Body of pancreas (tissue), 4 donors: ENCODE measurements at regions not wholly inside any gene's neighbourhood (a gene's known extent, or its start where the extent isn't known, plus 50 kb on each side); places are given as distances from the start of the nearest gene placed in this dataset.
"Not testable (repeated sequence)": the region's sequence is repeated elsewhere in the genome, so short reads cannot be mapped to it uniquely, and the experiment has no call there.

Source experiments
- ATAC-seq: fragments of 150-250 bp; one replicate; pipeline ENCODE4 v1.9.1; 2016
- DNase-seq, 4 donors: peaks; one replicate each; pipeline ENCODE4 v3.0.0-alpha.2; 2019
- H3K27ac ChIP-seq, 4 donors: fragments of 200-600 bp; sonication (generic); 1 replicate in 3 of 4; 2 replicates in 1 of 4; pipeline versions ENCODE4 v1.5.1 to v1.6.1; 2016 to 2019; ENCODE audit warnings: mild to moderate bottlenecking in 1 of 4, mixed read lengths in 1 of 4, moderate library complexity in 1 of 4
- H3K27me3 ChIP-seq, 2 donors: fragments of 200-600 bp; sonication (generic); one replicate each; pipeline ENCODE4 v1.6.0; 2016; ENCODE audit warnings: mild to moderate bottlenecking in 1 of 2
- H3K36me3 ChIP-seq, 2 donors: fragments of 200-600 bp; sonication (generic); replicated peaks in 1 of 2; 2 replicates each; pipeline ENCODE4 v1.5.1; 2016; ENCODE audit warnings: low read depth in 2 of 2; ENCODE audit not compliant: insufficient read depth in 1 of 2
- H3K4me1 ChIP-seq: fragments of 200-600 bp; sonication (generic); one replicate; pipeline ENCODE4 v1.6.0; 2016
- H3K4me3 ChIP-seq, 2 donors: fragments of 200-600 bp; sonication (generic); 1 replicate in 1 of 2; 2 replicates in 1 of 2; pipeline ENCODE4 v1.5.1; 2016 to 2019
- H3K9me3 ChIP-seq, 3 donors: fragments of 200-600 bp; sonication (generic); 1 replicate in 2 of 3; 2 replicates in 1 of 3; pipeline ENCODE4 v1.5.1; 2016
- POLR2A ChIP-seq, 3 donors: fragments of 450-650 bp; IDR thresholded peaks; one replicate each; pipeline ENCODE4 v1.6.1; 2016; ENCODE audit warnings: antibody characterized with exemption in 3 of 3, mild to moderate bottlenecking in 2 of 3
- WGBS, 2 donors: methylation state at CpG; one replicate each; pipeline ENCODE4 v1.1.5; 2017; 5-methylcytosine and 5-hydroxymethylcytosine counted together
- intact Hi-C: fragments of 100-400 bp; cut with DNase I; formaldehyde crosslinking; loops from one replicate; pipeline ENCODE4 v1.15.1; 2023
- TF ChIP-seq, protein P1 (sequence below), 7 experiments: fragments of 450-650 bp in 4 of 7; fragments of 200-600 bp in 3 of 7; sonication (generic) in 3 of 7; IDR thresholded peaks; one replicate each; pipeline ENCODE4 v1.5.1; 2016 to 2019; ENCODE audit warnings: antibody characterized with exemption in 7 of 7

DNA sequence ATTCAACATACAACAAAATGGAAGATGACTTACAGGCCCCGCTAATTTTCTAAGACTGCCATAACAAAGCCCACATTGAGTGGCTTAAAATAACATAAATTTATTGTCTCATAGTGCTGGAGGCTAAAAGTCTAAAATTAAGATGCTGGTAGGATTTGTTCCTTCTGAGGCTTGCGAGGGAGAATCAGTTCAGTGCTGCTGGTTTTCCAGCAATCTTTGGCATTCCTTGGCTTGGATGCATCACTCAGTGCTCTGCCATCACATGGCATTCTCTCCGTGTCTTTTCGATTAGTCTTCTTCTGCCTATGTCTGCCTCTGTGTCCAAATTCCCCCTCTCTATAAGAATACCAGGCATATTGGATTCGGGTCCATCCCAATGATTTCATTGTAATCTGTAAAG lies 959.3 kb upstream of the TMEFF2 start:
- DNase-seq: no peak
- Histone ChIP-seq H3K27ac (no peak overlapping the region), H3K4me1 (no peaks in the 10 kb centered on the region), H3K4me3 (no peak overlapping the region), H3K9me3 (no peaks in the 10 kb centered on the region), H3K27me3 (no peaks in the 10 kb centered on the region), H3K36me3 (no peaks in the 10 kb centered on the region)
- intact Hi-C loops: no loop called here
- TF ChIP-seq POLR2A (IDR thresholded peaks at IDR 0.05): no peak
- TF ChIP-seq, protein P1, sequence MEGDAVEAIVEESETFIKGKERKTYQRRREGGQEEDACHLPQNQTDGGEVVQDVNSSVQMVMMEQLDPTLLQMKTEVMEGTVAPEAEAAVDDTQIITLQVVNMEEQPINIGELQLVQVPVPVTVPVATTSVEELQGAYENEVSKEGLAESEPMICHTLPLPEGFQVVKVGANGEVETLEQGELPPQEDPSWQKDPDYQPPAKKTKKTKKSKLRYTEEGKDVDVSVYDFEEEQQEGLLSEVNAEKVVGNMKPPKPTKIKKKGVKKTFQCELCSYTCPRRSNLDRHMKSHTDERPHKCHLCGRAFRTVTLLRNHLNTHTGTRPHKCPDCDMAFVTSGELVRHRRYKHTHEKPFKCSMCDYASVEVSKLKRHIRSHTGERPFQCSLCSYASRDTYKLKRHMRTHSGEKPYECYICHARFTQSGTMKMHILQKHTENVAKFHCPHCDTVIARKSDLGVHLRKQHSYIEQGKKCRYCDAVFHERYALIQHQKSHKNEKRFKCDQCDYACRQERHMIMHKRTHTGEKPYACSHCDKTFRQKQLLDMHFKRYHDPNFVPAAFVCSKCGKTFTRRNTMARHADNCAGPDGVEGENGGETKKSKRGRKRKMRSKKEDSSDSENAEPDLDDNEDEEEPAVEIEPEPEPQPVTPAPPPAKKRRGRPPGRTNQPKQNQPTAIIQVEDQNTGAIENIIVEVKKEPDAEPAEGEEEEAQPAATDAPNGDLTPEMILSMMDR (IDR thresholded peaks at IDR 0.05): no peak
- 74 to 75% methylated on average over 5 of the region's 5 CpGs for WGBS, 2 donors
- no peak for ATAC-seq

DNA sequence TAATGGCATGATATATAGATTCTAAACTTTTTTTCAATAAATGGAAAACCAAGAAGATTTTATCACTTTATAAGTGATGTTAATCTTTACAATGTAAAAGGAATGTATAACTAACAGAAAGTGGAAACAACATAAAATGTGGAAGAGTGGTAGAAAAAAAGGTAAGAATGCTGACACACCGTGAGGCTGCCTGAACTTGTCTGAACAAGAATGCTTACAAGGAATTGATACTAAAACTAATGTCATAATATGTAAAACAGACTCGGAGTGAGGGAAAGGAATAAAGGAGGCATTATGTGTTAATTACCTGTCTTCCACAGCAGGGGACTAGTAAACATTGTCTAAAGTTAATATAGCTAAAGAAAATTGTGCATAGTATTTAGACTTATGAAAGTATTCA lies 958.8 kb upstream of the TMEFF2 start:
- H3K4me1 ChIP-seq: no peaks in the 10 kb centered on the region
- no peak overlapping the region for H3K27ac ChIP-seq
- no peak for ATAC-seq
- H3K27me3 ChIP-seq: no peaks in the 10 kb centered on the region
- H3K9me3 ChIP-seq: no peaks in the 10 kb centered on the region
- intact Hi-C loops: no loop called here
- TF ChIP-seq POLR2A (IDR thresholded peaks at IDR 0.05): no peak
- TF ChIP-seq, protein P1 (IDR thresholded peaks at IDR 0.05): no peak
- H3K36me3 ChIP-seq: no peaks in the 10 kb centered on the region
- DNase-seq: no peak
- WGBS, 2 donors: 28 to 33% methylated on average over 2 of the region's 2 CpGs
- no peak overlapping the region for H3K4me3 ChIP-seq

DNA sequence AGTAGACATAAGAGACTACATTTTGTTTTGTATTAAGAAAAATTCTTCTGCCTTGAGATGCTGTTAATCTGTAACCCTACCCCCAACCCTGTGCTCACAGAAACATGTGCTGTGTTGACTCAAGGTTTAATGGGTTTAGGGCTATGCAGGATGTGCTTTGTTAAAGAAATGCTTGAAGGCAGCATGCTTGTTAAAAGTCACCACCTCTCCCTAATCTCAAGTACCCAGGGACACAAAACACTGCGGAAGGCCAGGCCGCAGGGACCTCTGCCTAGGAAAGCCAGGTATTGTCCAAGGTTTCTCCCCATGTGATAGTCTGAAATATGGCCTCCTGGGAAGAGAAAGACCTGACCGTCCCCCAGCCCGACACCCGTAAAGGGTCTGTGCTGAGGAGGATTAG lies 947.7 kb upstream of the TMEFF2 start:
- H3K27ac ChIP-seq, ATAC-seq, H3K27me3 ChIP-seq, H3K4me3 ChIP-seq, H3K9me3 ChIP-seq, intact Hi-C loops, H3K4me1 ChIP-seq, DNase-seq, H3K36me3 ChIP-seq: not testable (repeated sequence)
- 14 to 48% methylated on average over 5 of the region's 5 CpGs for WGBS, 2 donors

DNA sequence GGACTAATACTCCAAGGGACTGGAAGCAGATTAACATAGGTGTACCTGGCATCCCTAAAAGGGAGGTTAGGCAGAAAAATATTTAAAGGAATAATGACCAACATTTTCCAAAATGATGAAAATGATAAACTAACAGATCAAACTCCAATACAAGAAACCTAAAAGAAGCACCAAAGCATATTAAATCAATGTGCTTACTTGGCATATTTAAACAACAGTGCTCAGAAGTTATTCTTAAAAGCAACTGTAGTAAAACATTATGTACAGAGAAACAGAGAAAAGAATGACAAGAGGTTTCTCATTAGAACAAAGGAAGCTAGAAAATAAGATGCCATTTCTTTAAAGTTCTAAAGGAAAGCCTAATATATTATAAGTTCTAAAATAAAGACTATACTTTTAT lies 947.3 kb upstream of the TMEFF2 start:
- ATAC-seq (no peak), DNase-seq (no peak)
- TF ChIP-seq, protein P1 (IDR thresholded peaks at IDR 0.05): no peak
- no peak for TF ChIP-seq POLR2A (IDR thresholded peaks at IDR 0.05)
- no peaks in the 10 kb centered on the region for H3K4me1 ChIP-seq
- H3K9me3 ChIP-seq: no peaks in the 10 kb centered on the region
- H3K4me3 ChIP-seq: no peak overlapping the region
- H3K27me3 ChIP-seq: no peaks in the 10 kb centered on the region
- intact Hi-C loops: no loop called here
- no peak overlapping the region for H3K27ac ChIP-seq
- H3K36me3 ChIP-seq: no peaks in the 10 kb centered on the region

DNA sequence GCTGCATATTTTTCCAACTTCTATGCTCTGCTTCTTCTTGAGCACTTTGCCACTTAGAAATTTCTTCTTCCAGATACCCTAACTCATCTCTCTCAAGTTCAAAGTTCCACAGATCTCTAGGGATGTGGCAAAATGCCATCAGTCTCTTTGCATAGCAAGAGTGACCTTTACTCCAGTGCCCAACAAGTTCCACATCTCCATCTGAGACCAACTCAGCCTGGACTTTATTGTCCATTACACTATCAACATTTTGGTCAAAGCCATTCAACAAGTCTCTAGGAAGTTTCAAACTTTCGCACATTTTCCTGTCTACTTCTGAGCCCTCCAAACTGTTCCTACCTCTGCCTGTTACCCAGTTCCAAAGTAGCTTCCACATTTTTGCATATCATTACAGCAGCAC lies 946.2 kb upstream of the TMEFF2 start:
- intact Hi-C loops: not testable (repeated sequence)

DNA sequence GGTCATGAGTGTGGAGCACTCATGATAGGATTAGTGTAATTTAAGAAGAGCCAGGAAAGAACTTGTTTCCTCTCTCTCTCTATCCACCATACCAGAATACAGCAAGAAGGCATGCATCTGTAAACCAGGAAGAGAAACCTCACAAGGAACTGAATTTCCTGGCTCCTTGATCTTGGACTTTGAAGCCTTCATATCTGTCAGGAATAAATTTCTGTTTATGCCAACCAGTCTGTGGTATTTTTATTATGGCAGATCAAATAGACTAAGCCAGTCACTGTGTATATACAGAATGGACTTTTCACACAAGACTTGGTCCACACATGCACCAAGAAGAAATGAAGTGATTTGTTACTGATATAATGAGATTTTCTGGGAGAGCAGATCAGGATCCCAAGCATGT lies 930.1 kb upstream of the TMEFF2 start:
- no peaks in the 10 kb centered on the region for H3K27me3 ChIP-seq
- H3K27ac ChIP-seq: no peak overlapping the region
- H3K9me3 ChIP-seq: no peaks in the 10 kb centered on the region
- no peak overlapping the region for H3K4me3 ChIP-seq
- TF ChIP-seq POLR2A (IDR thresholded peaks at IDR 0.05): no peak
- TF ChIP-seq, protein P1 (IDR thresholded peaks at IDR 0.05): no peak
- ATAC-seq (no peak), DNase-seq (no peak)
- H3K36me3 ChIP-seq: no peaks in the 10 kb centered on the region
- intact Hi-C loops: no loop called here
- no peaks in the 10 kb centered on the region for H3K4me1 ChIP-seq

More for the DNA sequence above, 946.2 kb upstream of the TMEFF2 start:
- H3K9me3 ChIP-seq, H3K27ac ChIP-seq, H3K36me3 ChIP-seq, H3K27me3 ChIP-seq, H3K4me3 ChIP-seq, ATAC-seq, DNase-seq, H3K4me1 ChIP-seq: not testable (repeated sequence)
- whole genome bisulfite sequencing, 2 donors: 71 to 78% methylated on average over 1 of the region's 1 CpG
